ENCODE measurements at regions not wholly inside any gene's neighbourhood (a gene's known extent, or its start where the extent isn't known, plus 50 kb on each side); places are given as distances from the start of the nearest gene placed in this dataset.

DNA sequence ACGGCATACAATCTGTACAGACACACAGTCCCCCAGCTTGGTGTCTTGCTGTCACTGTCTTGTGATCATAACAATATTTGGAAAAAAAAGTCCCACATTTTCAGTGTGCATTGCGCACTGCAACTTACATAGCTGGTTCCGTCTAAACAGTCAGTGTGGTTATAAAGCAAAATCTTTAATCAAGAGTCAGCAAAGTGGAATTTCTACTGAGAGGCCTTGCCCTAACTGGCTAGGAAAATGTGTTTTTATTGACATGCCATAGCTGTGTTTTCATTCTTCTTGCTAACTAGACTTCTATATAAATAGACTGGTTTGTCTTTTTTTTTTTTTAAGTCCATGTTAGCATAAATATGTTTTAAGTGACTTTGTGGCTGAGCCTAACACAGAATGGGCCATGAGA, 174.8 kb downstream of the POLR2M start:
- TF ChIP-seq, protein P1, sequence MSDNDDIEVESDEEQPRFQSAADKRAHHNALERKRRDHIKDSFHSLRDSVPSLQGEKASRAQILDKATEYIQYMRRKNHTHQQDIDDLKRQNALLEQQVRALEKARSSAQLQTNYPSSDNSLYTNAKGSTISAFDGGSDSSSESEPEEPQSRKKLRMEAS (IDR thresholded peaks at IDR 0.05) = no peak
- TF ChIP-seq TEAD4 (IDR thresholded peaks at IDR 0.05) = no peak
- no peak for TF ChIP-seq CEBPB (IDR thresholded peaks at IDR 0.05)
- TF ChIP-seq REST (IDR thresholded peaks at IDR 0.05; ENCODE audit: low read depth) = no peak
- no peak for TF ChIP-seq EP300 (IDR thresholded peaks at IDR 0.05; ENCODE audit: borderline replicate concordance)
- TF ChIP-seq RAD21 (IDR thresholded peaks at IDR 0.05; ENCODE audit: low read depth) = no peak
- no peak for TF ChIP-seq FOXM1 (IDR thresholded peaks at IDR 0.05; ENCODE audit: borderline replicate concordance, low read depth)
- no peak for TF ChIP-seq EGR1 (IDR thresholded peaks at IDR 0.05)
- no peak for TF ChIP-seq CREB1 (IDR thresholded peaks at IDR 0.05; ENCODE audit: low read depth)
- no peak for TF ChIP-seq TAF1 (IDR thresholded peaks at IDR 0.05; ENCODE audit: low read depth)
- TF ChIP-seq TCF12 (IDR thresholded peaks at IDR 0.05; ENCODE audit: low read depth) = no peak
- no peak for TF ChIP-seq ZBTB7A (IDR thresholded peaks at IDR 0.05; ENCODE audit: low read depth)
- no peak for TF ChIP-seq NFIC (IDR thresholded peaks at IDR 0.05)
- TF ChIP-seq USF1 (IDR thresholded peaks at IDR 0.05) = no peak
- no peak for TF ChIP-seq YY1 (IDR thresholded peaks at IDR 0.05; ENCODE audit: low read depth)

DNA sequence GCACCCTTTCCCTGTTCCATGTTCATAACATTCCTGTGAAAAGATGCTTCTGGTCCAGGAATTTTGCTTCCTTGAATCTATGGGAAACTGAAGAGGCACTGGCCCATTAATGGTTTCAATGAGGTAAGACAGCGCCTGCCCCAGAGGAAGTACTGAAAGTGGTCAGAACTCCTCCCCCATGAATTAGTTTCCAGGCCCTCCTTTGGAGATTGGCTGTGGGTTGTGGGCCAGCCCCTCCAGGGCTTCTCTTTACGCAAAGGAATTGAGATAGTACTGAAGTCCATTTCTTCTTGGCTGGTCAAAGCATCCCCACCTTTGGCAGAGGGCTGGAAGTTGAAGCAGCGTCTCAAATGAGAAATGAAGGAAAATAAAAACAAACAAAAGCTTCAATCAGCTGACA, 175.5 kb downstream of the POLR2M start:
- TF ChIP-seq TEAD4 (IDR thresholded peaks at IDR 0.05) (no peak), FOXM1 (IDR thresholded peaks at IDR 0.05; ENCODE audit: borderline replicate concordance, low read depth) (no peak), REST (IDR thresholded peaks at IDR 0.05; ENCODE audit: low read depth) (no peak), EGR1 (IDR thresholded peaks at IDR 0.05) (no peak), TCF12 (IDR thresholded peaks at IDR 0.05; ENCODE audit: low read depth) (no peak)

DNA sequence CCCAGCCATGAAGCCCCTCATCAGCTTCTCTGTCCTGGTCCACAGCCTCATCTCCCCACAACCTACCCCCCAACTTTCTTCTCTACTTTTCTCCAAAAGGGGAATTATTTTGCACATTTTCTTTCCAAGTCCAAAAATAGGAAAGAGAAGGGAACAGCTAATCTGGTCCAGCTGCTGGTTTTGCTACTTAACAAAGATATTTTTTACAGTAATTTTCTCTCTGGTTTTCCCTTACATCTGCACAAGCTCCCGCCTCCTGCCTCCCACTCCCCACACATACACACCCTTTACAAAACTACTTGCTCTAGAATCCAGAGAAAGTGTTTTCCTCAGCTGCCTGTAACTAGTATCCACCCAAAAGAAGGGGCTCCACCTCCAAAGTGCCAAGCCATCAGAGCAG, 177.2 kb downstream of the POLR2M start:
- TF ChIP-seq TEAD4 (IDR thresholded peaks at IDR 0.05) (no peak), NFIC (IDR thresholded peaks at IDR 0.05) (no peak), EGR1 (IDR thresholded peaks at IDR 0.05) (no peak), EP300 (IDR thresholded peaks at IDR 0.05; ENCODE audit: borderline replicate concordance) (no peak), TAF1 (IDR thresholded peaks at IDR 0.05; ENCODE audit: low read depth) (no peak), REST (IDR thresholded peaks at IDR 0.05; ENCODE audit: low read depth) (no peak), ZBTB7A (IDR thresholded peaks at IDR 0.05; ENCODE audit: low read depth) (no peak), YY1 (IDR thresholded peaks at IDR 0.05; ENCODE audit: low read depth) (no peak), CEBPB (IDR thresholded peaks at IDR 0.05) (no peak), RAD21 (IDR thresholded peaks at IDR 0.05; ENCODE audit: low read depth) (no peak), CREB1 (IDR thresholded peaks at IDR 0.05; ENCODE audit: low read depth) (no peak), TCF12 (IDR thresholded peaks at IDR 0.05; ENCODE audit: low read depth) (no peak), FOXM1 (IDR thresholded peaks at IDR 0.05; ENCODE audit: borderline replicate concordance, low read depth) (no peak), USF1 (IDR thresholded peaks at IDR 0.05) (no peak)
- TF ChIP-seq, protein P1 (IDR thresholded peaks at IDR 0.05) = no peak

- TF ChIP-seq, protein P1 (IDR thresholded peaks at IDR 0.05) = no peak
- TF ChIP-seq TAF1 (IDR thresholded peaks at IDR 0.05; ENCODE audit: low read depth) (no peak), CREB1 (IDR thresholded peaks at IDR 0.05; ENCODE audit: low read depth) (no peak), CEBPB (IDR thresholded peaks at IDR 0.05) (no peak), FOXM1 (IDR thresholded peaks at IDR 0.05; ENCODE audit: borderline replicate concordance, low read depth) (no peak)
Observed at GRCh38 chr15:57884936-57885335, 178.4 kb downstream of the POLR2M start.

Data from Ishikawa (cell line).